Ishikawa (cell line): ENCODE measurements at regions not wholly inside any gene's neighbourhood (a gene's known extent, or its start where the extent isn't known, plus 50 kb on each side); places are given as distances from the start of the nearest gene placed in this dataset.

Experiments
- CEBPB ChIP-seq: IDR thresholded peaks from 2 replicates; pipeline ENCODE4 v1.6.1; 2012
- CREB1 ChIP-seq: IDR thresholded peaks from 2 replicates; pipeline ENCODE4 v1.6.1; 2012; ENCODE audit warnings: low read depth
- EGR1 ChIP-seq: IDR thresholded peaks from 2 replicates; pipeline ENCODE4 v1.6.1; 2012
- EP300 ChIP-seq: IDR thresholded peaks from 2 replicates; pipeline ENCODE4 v1.6.1; 2012; ENCODE audit warnings: borderline replicate concordance
- FOXM1 ChIP-seq: IDR thresholded peaks from 2 replicates; pipeline ENCODE4 v1.6.1; 2012; ENCODE audit warnings: low read depth, borderline replicate concordance
- MAX ChIP-seq: IDR thresholded peaks from 2 replicates; pipeline ENCODE4 v1.6.1; 2012
- NFIC ChIP-seq: IDR thresholded peaks from 2 replicates; pipeline ENCODE4 v1.6.1; 2012
- RAD21 ChIP-seq: IDR thresholded peaks from 2 replicates; pipeline ENCODE4 v1.6.1; 2012; ENCODE audit warnings: low read depth
- REST ChIP-seq: IDR thresholded peaks from 2 replicates; pipeline ENCODE4 v1.6.1; 2012; ENCODE audit warnings: low read depth, mild to moderate bottlenecking
- TAF1 ChIP-seq: IDR thresholded peaks from 2 replicates; pipeline ENCODE4 v1.6.1; 2012; ENCODE audit warnings: low read depth, mild to moderate bottlenecking
- TCF12 ChIP-seq: IDR thresholded peaks from 2 replicates; pipeline ENCODE4 v1.6.1; 2012; ENCODE audit warnings: low read depth
- TEAD4 ChIP-seq: IDR thresholded peaks from 2 replicates; pipeline ENCODE4 v1.6.1; 2012
- USF1 ChIP-seq: IDR thresholded peaks from 2 replicates; pipeline ENCODE4 v1.6.1; 2012
- YY1 ChIP-seq: IDR thresholded peaks from 2 replicates; pipeline ENCODE4 v1.6.1; 2012; ENCODE audit warnings: low read depth
- ZBTB7A ChIP-seq: IDR thresholded peaks from 2 replicates; pipeline ENCODE4 v1.6.1; 2012; ENCODE audit warnings: low read depth

DNA sequence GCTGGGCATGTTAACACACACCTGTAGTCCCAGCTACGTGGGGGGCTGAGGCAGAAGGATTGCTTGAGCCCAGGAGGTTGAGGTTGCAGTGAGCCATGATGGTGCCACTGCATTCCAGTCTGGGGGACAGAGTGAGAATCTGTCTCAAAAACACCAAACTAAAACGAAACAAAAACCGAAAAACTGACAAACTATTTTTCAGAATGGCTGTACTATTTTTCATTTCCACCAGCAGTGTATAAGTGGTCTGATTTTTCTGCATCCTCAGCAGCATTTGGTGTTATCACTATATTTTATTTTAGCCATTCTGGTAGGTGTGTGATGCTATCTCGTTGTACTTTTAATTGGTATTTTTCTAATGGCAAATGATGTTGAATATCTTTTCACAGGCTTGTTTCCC, 95.2 kb downstream of the PDCL3 start:
- TF ChIP-seq TEAD4, result no peak
- no peak for TF ChIP-seq CEBPB
- TF ChIP-seq FOXM1, result no peak
- no peak for TF ChIP-seq USF1
- TF ChIP-seq RAD21, result no peak
- no peak for TF ChIP-seq EGR1
- no peak for TF ChIP-seq CREB1
- TF ChIP-seq NFIC, result no peak
- no peak for TF ChIP-seq TAF1
- TF ChIP-seq TCF12, result no peak
- TF ChIP-seq ZBTB7A, result no peak
- no peak for TF ChIP-seq MAX
- TF ChIP-seq YY1, result no peak
- no peak for TF ChIP-seq EP300

GRCh38 chr2:100660851-100661584, 98.2 kb downstream of the PDCL3 start:
- TF ChIP-seq EP300 (no peak), REST (no peak), FOXM1 (no peak), EGR1 (no peak), RAD21 (no peak), CEBPB (no peak), TCF12 (no peak), MAX (no peak), TAF1 (no peak), CREB1 (no peak), NFIC (no peak), USF1 (no peak), ZBTB7A (no peak), YY1 (no peak), TEAD4 (no peak)

- TF ChIP-seq EGR1 (no peak), YY1 (no peak), EP300 (no peak), NFIC (no peak), USF1 (no peak), CREB1 (no peak), ZBTB7A (no peak), MAX (no peak), FOXM1 (no peak), RAD21 (no peak), TCF12 (no peak), TAF1 (no peak), CEBPB (no peak), REST (no peak), TEAD4 (no peak)
Measured at GRCh38 chr2:100662866-100663265, 100.1 kb downstream of the PDCL3 start.

- TF ChIP-seq TCF12, result no peak
- TF ChIP-seq EGR1, result no peak
- TF ChIP-seq MAX, result no peak
- TF ChIP-seq NFIC, result no peak
- TF ChIP-seq TEAD4, result no peak
- TF ChIP-seq ZBTB7A, result no peak
- TF ChIP-seq TAF1, result no peak
- no peak for TF ChIP-seq REST
- TF ChIP-seq YY1, result no peak
- TF ChIP-seq CEBPB, result no peak
- no peak for TF ChIP-seq RAD21
Measured at GRCh38 chr2:100664021-100664755, 101.4 kb downstream of the PDCL3 start.
